ENCODE measurements at regions not wholly inside any gene's neighbourhood (a gene's known extent, or its start where the extent isn't known, plus 50 kb on each side); places are given as distances from the start of the nearest gene placed in this dataset.

DNA sequence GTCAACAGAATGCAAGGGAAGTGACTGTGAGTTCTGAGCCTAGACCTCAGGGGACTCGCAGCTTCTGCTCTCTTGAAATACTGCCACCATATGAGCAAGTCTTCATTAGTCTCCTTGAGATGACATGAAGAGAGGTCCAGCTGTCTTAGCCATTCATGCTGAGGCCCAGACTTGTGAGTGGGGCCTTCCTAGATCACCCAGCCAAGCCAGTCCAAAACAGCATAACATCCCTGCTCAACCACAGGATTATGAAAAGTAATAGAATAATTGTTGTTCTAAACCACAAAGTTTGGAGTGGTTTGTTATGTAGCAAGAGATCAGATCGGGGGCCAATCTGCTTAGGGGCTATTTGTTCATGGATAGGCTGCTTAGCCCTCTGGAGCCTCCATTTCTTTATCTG is 54.9 kb upstream of the HTATIP2 start:
- TF ChIP-seq, protein P1, sequence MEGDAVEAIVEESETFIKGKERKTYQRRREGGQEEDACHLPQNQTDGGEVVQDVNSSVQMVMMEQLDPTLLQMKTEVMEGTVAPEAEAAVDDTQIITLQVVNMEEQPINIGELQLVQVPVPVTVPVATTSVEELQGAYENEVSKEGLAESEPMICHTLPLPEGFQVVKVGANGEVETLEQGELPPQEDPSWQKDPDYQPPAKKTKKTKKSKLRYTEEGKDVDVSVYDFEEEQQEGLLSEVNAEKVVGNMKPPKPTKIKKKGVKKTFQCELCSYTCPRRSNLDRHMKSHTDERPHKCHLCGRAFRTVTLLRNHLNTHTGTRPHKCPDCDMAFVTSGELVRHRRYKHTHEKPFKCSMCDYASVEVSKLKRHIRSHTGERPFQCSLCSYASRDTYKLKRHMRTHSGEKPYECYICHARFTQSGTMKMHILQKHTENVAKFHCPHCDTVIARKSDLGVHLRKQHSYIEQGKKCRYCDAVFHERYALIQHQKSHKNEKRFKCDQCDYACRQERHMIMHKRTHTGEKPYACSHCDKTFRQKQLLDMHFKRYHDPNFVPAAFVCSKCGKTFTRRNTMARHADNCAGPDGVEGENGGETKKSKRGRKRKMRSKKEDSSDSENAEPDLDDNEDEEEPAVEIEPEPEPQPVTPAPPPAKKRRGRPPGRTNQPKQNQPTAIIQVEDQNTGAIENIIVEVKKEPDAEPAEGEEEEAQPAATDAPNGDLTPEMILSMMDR (IDR thresholded peaks at IDR 0.05) = no peak
- no peak for TF ChIP-seq POLR2A (IDR thresholded peaks at IDR 0.05)
